GM12878 (cell line): ENCODE measurements at regions not wholly inside any gene's neighbourhood (a gene's known extent, or its start where the extent isn't known, plus 50 kb on each side); places are given as distances from the start of the nearest gene placed in this dataset.

Source experiments
- ATAC-seq: fragments of 200-7000 bp; cut with Tn5 transposase; 3 replicates; pipeline ENCODE4 v1.9.1; 2020; ENCODE audit warnings: mild to moderate bottlenecking, moderate library complexity
- BruUV-seq: library from RNA; stranded (reverse); fragments of 400-500 nt; replicated peaks from 2 replicates; lab custom pipeline; 2021; lab: Mats Ljungman, UMichigan
- CTCF ChIA-PET: fragments of 300-600 bp; sonication (Branson Sonifier 250); formaldehyde crosslinking; extraction: SDS; loops from one replicate; lab custom pipeline; 2021; ENCODE audit warnings: inconsistent platforms; lab: Yijun Ruan, JAX
- POLR2A ChIA-PET: fragments of 350-600 bp; formaldehyde crosslinking; extraction: SDS; loops from one replicate; lab custom pipeline; 2021; ENCODE audit warnings: inconsistent platforms; lab: Charles Lee
- RAD21 ChIA-PET: fragments of 300-600 bp; sonication (Branson Sonifier 250); formaldehyde crosslinking; loops from one replicate; lab custom pipeline; 2023; ENCODE audit warnings: antibody characterized with exemption; ENCODE audit not compliant: unreplicated experiment; lab: Charles Lee
- SMC1A ChIA-PET: fragments of 300-600 bp; sonication (Branson Sonifier 250); formaldehyde crosslinking; loops from one replicate; lab custom pipeline; 2023; ENCODE audit not compliant: unreplicated experiment, uncharacterized antibody; lab: Charles Lee
- DNase-seq: peaks from one replicate; pipeline ENCODE4 v3.0.0-alpha.2; 2011; ENCODE audit warnings: low read depth, low spot score
- FAIRE-seq: peaks from 3 replicates; lab custom pipeline; 2011; peaks lifted over from hg19 to GRCh38; lab: Jason Lieb, UNC
- H2AFZ ChIP-seq: 2 replicates; pipeline ENCODE4 v1.6.0; 2011; ENCODE audit warnings: low read depth, low read length, control low read depth; ENCODE audit not compliant: control insufficient read depth
- H3K27ac ChIP-seq: 2 replicates; pipeline ENCODE4 v1.5.1; 2011; ENCODE audit warnings: control low read depth; ENCODE audit not compliant: control insufficient read depth, insufficient read depth
- H3K27me3 ChIP-seq, 2 experiments: replicated peaks in 1 of 2; 2 replicates each; pipeline versions ENCODE4 v1.6.0 to v1.6.1; 2011; ENCODE audit warnings: low read length in 1 of 2; ENCODE audit not compliant: control insufficient read depth in 2 of 2, insufficient read depth in 2 of 2
- H3K36me3 ChIP-seq, 2 experiments: 2 replicates each; pipeline ENCODE4 v1.5.1; 2011; ENCODE audit warnings: low read length in 1 of 2; ENCODE audit not compliant: control insufficient read depth in 2 of 2, insufficient read depth in 2 of 2
- H3K4me1 ChIP-seq: 2 replicates; pipeline ENCODE4 v1.6.1; 2011; ENCODE audit warnings: mild to moderate bottlenecking, low read length, moderate library complexity, mixed read lengths; ENCODE audit not compliant: control insufficient read depth, insufficient read depth
- H3K4me2 ChIP-seq: 2 replicates; pipeline ENCODE4 v1.6.0; 2011; ENCODE audit warnings: control low read depth; ENCODE audit not compliant: control insufficient read depth, insufficient read depth
- H3K4me3 ChIP-seq: fragments of 200-600 bp; sonication (generic); 2 replicates; pipeline ENCODE4 v1.5.1; 2016
- H3K79me2 ChIP-seq: 2 replicates; pipeline ENCODE4 v1.6.0; 2011; ENCODE audit warnings: low read length; ENCODE audit not compliant: control insufficient read depth, insufficient read depth
- H3K9ac ChIP-seq: 2 replicates; pipeline ENCODE4 v1.8.0; 2011; ENCODE audit warnings: low read length, control low read depth, mixed read lengths; ENCODE audit not compliant: control insufficient read depth, insufficient read depth
- H3K9me3 ChIP-seq: replicated peaks from 3 replicates; pipeline ENCODE4 v1.5.1; 2011; ENCODE audit warnings: mild to moderate bottlenecking, low read length; ENCODE audit not compliant: control insufficient read depth, insufficient read depth
- H4K20me1 ChIP-seq: 2 replicates; pipeline ENCODE4 v1.6.0; 2011; ENCODE audit not compliant: control insufficient read depth, insufficient read depth
- CHD2 ChIP-seq: IDR thresholded peaks from 2 replicates; pipeline ENCODE4 v1.6.1; 2011; ENCODE audit warnings: low read depth, low read length, improper control_type of control experiment, borderline replicate concordance
- EED ChIP-seq: sonication (generic); IDR thresholded peaks from 2 replicates; pipeline ENCODE4 v1.6.1; 2016; ENCODE audit warnings: antibody characterized with exemption, low read depth
- IRF3 ChIP-seq: fragments of 450-650 bp; IDR thresholded peaks from 2 replicates; pipeline ENCODE4 v1.6.1; 2014; ENCODE audit warnings: mild to moderate bottlenecking
- NR2C1 ChIP-seq: fragments of 450-650 bp; IDR thresholded peaks from 2 replicates; pipeline ENCODE4 v1.6.1; 2017; ENCODE audit warnings: antibody characterized with exemption, mild to moderate bottlenecking, moderate library complexity
- RELA ChIP-seq: fragments of 450-650 bp; IDR thresholded peaks from 2 replicates; pipeline ENCODE4 v1.8.0; 2014; ENCODE audit warnings: borderline replicate concordance; ENCODE audit not compliant: partially characterized antibody
- SREBF1 ChIP-seq: IDR thresholded peaks from 2 replicates; pipeline ENCODE4 v1.6.1; 2012; ENCODE audit warnings: mild to moderate bottlenecking, low read length
- SRF ChIP-seq, 2 experiments: IDR thresholded peaks; 2 replicates each; pipeline ENCODE4 v1.6.1; 2011; ENCODE audit warnings: low read depth in 2 of 2, low read length in 2 of 2, mild to moderate bottlenecking in 1 of 2, moderate library complexity in 1 of 2
- USF2 ChIP-seq: IDR thresholded peaks from 2 replicates; pipeline ENCODE4 v1.6.1; 2011; ENCODE audit warnings: low read depth, low read length, improper control_type of control experiment, borderline replicate concordance
- ZNF592 ChIP-seq: fragments of 450-650 bp; IDR thresholded peaks from 2 replicates; pipeline ENCODE4 v1.6.1; 2017; ENCODE audit warnings: mild to moderate bottlenecking, moderate library complexity
- WGBS: methylation state at CpG from one replicate; pipeline ENCODE4 v1.1.6; 2016; ENCODE audit warnings: low lambda C conversion rate; ENCODE audit not compliant: insufficient replicate concordance, insufficient coverage; ENCODE audit errors: missing lambda C conversion rate; 5-methylcytosine and 5-hydroxymethylcytosine counted together
- in situ Hi-C: fragments of 300-500 bp; cut with MboI; formaldehyde crosslinking; loops from 9 replicates; pipeline ENCODE4 v1.14.3; 2018; ENCODE audit warnings: mixed read lengths
- intact Hi-C: fragments of 100-400 bp; cut with micrococcal nuclease; formaldehyde crosslinking; loops from one replicate; pipeline ENCODE4 v1.14.2; 2022; ENCODE audit not compliant: unreplicated experiment
- TF ChIP-seq, protein P1 (sequence below): IDR thresholded peaks from 2 replicates; pipeline ENCODE4 v1.6.1; 2012; ENCODE audit warnings: low read depth, low read length, improper control_type of control experiment

- TF ChIP-seq ZNF592, result no peak
Observed at GRCh38 chr1:219506936-219507335, 106.0 kb downstream of the ZC3H11B start (continued).

DNA sequence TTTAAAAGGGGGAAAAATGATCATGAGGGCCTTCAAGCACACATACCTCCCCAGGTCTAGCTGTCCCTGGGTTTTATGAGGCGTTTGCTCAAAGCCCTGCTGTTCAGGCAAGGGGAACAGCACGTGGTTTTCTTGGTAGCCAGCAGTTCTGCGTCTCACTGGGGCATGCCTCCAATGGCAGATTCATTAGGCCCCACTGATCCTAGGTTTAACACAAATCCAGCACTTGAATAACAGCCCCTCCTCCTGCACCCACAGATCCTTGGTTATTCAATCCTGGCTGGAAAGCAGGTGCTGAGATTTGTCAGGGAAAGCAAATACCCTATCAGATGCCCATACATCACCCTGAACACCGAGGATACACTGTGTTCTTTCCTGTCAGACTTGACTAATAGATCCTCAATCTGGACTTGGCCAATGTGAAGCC, 106.4 kb downstream of the ZC3H11B start:
- ChIA-PET RAD21 (no interaction called here), SMC1A (no interaction called here), CTCF (no interaction called here), POLR2A (no interaction called here)
- 17% methylated on average over 4 of the region's 4 CpGs for WGBS
- H3K27me3 ChIP-seq, result no peaks in the 10 kb centered on the region
- no peak overlapping the region for H3K27ac ChIP-seq
- H3K9ac ChIP-seq, result no peak overlapping the region
- ATAC-seq (no peak), FAIRE-seq (no peak), DNase-seq (no peak)
- H3K4me3 ChIP-seq, result no peak overlapping the region
- H3K36me3 ChIP-seq, result no peaks in the 10 kb centered on the region
- TF ChIP-seq RELA (no peak), NR2C1 (no peak), SREBF1 (no peak), CHD2 (no peak), IRF3 (no peak), EED (no peak), SRF (IDR thresholded peaks at IDR 0.05; ENCODE audit: low read depth in 2 of 2, low read length in 2 of 2) (no peak), USF2 (no peak)
- TF ChIP-seq, protein P1, sequence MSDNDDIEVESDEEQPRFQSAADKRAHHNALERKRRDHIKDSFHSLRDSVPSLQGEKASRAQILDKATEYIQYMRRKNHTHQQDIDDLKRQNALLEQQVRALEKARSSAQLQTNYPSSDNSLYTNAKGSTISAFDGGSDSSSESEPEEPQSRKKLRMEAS, result no peak
- no peaks in the 10 kb centered on the region for H3K4me1 ChIP-seq
- no peak overlapping the region for H3K4me2 ChIP-seq
- H2AFZ ChIP-seq, result no peak overlapping the region
- no peaks in the 10 kb centered on the region for H3K79me2 ChIP-seq
- BruUV-seq, result no TSS peak
- no peaks in the 10 kb centered on the region for H4K20me1 ChIP-seq
- no peaks in the 10 kb centered on the region for H3K9me3 ChIP-seq
- intact Hi-C loops (no loop called here), in situ Hi-C loops (no loop called here)
